Amniotic stem cell (primary cell): ENCODE measurements at regions not wholly inside any gene's neighbourhood (a gene's known extent, or its start where the extent isn't known, plus 50 kb on each side); places are given as distances from the start of the nearest gene placed in this dataset.
"Not testable (repeated sequence)": the region's sequence is repeated elsewhere in the genome, so short reads cannot be mapped to it uniquely, and the experiment has no call there.

ENCODE experiments used
- DNase-seq: peaks from one replicate; lab custom pipeline; 2025; lab: John Stamatoyannopoulos, UW

DNA sequence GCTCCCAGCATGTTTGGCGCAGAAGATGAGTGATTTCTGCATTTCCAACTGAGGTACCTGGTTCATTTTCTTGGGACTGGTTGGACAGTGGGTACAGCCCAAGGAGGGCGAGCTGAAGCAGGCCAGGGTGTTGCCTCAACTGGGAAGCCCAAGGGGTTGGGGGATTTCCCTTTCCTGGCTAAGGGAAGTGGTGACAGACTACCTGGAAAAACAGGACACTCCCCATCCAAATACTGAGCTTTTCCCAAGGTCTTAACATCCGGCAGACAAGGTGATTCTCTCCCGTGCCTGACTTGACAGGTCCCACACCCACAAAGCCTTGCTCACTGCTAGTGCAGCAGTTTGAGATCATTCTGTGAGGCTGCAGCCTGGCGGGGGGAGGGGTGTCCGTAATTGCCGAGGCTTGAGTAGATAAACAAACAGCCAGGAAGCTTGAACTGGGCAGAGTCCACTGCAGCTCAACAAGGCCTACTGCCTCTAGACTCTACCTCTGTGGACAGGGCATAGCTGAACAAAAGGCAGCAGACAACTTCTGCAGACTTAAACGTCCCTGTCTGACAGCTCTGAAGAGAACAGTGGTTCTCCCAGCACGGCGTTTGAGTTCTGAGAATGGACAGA is 307.7 kb upstream of the ARSJ start:
- no peak for DNase-seq

DNA sequence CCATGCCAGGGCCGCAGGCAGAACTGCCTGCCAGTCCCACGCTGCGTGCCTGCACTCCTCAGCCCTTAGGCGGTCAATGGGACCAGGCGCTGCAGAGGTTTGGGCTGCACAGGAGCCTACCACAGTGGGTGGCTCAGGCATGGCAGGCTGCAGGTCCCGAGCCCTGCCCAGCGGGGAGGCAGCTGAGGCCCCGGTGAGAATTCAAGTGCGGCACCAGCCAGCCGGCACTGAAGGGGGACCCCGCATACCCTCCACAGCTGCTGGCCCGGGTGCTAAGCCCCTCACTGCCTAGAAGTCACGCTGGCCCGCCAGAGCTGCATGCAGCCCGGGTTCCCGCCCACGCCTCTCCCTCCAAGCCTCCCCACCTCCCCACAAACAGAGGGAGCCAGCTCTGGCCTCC is 302.5 kb upstream of the UGT8 start:
- no peak for DNase-seq

DNA sequence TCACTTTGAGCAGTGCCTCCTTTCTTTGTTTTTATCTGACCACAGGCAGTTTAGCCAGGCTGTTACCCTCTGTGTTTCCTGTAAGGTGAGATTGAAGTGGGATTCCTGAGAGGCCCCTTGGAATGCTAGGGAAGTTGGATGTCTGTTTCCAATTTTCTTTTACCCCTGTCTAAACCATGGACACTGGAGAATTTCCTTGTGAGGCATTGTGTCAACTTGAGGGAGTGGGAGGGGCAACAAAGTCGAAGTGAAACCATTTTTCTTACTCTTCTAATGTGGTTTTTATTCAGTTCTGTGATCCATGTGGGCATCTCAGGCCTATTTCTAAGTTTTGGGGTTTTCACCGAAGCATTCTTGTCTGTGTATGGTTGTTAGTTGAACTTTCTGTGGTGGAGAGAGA is 296.1 kb upstream of the UGT8 start:
- no peak for DNase-seq

DNA sequence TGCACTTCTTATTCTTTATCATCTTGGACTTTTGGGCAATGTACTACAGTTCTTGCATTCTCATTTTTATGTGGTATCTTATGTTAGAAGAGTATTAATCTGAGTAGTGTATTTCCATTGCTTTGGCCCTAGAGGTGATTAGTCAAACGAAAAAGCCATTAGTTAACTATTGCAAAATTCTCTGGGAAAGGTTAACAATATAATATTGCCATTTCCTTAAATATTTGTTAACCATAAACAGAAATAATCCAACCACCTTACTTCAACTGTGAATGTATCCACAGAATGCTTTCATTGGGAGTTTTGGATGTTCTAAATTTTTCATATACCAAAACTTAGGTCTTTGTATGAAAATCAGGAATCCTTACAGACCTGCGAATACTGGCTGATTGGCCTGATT is 294.6 kb upstream of the UGT8 start:
- no peak for DNase-seq

DNA sequence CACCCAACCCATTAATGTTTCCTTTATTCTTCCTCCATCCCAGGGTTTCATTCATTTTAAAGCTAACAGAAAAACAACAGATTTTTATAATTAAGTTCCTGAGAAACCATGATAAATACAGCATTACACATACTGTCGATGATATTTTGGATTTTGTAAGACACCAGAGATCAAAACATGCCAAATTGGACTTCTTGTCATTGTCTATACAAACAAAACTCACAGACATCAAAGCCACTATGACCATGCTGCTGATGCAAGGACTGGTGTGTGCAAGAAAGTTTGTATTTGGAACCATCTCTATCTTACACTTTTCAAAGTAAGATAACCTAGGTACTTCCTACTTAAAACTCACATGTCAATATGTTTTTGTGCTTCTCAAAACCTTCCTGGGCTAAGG is 294.0 kb upstream of the UGT8 start:
- no peak for DNase-seq

DNA sequence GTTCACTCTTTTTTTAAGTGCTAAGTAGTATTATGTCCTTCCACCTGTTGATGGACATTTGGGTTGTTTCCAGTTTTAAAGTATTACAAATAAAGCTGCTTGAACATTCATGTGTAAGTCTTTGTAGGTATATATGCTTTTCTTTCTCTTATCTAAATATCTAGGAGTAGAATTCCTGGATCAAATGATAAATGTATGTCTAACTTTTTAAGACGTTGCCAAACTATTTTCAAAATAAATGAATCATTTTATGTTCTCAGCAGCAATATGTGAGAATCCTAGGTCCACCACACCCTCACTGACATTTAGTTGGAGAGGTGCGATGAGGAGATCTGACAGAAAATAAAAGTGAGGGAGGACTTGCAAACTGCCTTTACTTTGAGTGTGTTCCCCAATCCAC is 291.7 kb upstream of the UGT8 start:
- DNase-seq, result no peak

DNA sequence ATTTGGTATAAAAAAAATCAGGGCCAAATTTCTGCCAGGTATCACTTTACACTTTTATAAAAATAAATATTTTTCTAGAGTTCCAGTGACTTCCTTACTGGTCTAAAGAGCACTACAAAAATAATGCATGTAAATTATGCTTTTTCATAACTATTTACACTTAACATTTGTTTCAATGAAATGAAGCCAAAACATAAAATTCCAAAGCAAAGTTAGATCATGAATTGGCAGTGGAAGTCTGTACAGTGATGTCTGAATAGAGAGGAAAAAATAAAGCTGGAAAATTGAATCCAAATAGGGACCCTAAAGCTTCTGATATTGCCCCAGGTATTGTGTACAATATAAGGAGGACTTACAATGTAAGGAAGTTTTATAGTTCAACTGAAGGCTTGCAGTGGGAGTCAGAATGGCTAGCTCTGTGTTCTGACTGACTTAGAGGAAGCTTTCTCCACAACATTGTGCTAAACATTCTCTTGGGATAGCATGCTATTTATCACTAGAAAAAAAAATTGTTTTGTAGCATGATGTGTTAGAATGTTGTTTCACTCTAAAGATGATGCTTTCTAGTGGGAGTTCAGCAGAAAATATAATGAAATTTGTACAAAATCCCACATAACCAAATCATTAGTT is 288.2 kb upstream of the UGT8 start:
- no peak for DNase-seq

DNA sequence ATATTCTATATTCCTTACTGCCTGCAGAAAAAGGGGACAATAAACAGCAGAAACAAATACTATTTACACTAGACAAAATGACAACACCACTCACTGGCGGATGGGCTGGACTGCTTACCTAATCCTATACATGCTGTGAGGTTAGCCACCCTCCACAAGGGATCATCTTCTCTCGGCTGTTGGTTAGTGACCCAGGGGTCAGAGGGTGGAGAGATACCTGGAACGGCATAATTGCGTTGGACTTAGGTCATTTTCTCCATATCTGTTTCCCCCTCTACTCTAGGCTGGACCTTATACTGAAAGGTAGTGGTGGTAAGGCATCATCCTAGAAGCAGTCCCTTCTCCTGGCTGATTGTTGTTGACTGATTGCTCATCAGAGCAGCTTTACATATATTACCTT is 286.8 kb upstream of the UGT8 start:
- no peak for DNase-seq

DNA sequence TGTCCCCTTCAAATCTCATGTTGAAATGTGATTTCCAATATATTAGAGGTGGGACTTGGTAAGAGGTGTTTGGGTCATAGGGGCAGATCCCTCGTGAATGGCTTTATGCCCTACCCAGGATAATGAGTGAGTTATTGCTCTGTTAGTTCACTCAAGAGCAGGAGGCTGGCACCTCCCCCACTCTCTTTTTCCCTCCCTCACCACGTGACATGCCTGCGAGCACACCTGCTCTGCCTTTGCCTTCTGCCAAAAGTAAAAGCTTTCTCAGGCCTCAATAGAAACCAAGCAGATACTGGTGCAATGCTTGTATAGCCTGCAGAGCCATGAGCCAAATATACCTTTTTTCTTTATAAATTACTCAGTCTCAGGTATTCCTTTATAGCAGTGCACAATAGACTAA is 286.3 kb upstream of the UGT8 start:
- DNase-seq, result no peak

DNA sequence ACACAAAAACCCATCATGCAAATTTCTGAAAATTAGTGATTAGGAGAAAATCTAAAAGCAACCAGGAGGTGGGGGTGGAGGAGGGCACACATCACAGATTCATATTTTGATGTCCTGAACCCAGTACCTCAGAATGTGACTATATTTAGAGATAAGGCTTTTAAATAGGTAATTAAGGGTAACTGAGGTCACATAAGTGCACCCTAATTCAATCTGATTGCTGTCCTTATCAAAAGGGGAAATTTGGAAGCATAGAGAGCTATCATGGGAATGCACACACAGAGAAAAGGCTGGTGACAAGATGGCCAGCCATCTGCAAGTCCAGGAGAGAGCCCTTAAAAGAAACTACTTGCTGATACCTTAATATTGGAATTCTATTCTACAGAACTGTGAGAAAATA is 281.8 kb upstream of the UGT8 start:
- no peak for DNase-seq

DNA sequence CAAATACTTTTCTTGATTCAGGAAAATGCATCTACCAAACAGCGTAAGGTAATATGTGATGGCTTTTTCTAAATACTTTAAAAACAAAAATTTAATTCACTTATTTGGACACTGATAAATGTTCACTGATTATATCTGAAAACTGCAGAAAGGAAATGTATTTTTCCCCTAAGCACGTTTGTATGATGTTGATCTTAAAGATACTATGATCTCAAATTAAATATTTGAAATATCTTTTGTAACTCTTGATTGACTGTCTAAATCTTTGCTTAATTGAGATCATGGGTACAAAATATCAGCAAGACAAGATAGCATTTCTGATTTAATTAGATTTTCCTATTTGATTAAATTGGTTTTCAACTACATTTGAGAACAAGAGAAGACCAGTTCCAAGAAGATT is 281.0 kb upstream of the UGT8 start:
- no peak for DNase-seq

DNA sequence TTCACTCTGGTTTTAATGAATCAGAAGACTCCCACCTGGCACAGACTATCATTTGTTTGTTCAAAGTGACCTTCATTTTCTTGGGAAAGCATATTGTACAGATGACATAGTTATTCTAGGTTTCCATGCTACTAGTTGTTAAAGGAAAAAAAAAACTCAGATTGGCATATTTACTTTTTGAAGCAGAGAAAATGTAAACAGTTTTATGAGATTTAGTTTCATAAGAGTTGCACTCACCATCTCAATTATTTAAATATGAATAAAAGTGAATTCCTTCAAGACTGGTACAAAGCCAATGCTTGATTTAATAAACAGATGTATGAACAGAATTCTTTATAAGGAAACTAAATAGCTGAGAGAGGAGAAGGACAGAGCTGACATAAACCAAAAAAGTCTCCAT is 280.3 kb upstream of the UGT8 start:
- DNase-seq, result no peak

DNA sequence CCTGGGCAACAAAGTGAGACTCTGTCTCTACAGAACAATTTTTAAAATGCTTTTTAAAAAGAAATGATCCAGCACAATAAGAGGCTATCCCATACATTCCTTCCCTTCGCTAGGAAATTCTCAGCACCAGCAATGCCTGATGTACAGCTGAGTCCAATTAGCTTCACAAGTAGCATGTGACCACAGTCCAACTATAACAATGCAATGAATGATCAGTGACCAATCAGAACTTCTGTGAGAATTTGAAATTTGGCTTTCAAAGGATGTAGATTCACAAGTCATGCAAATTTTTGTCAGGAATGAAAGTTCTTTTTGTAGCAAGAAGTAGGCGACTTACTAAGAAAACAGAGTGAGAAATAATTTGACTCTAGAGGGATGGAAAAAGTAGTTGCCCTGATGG is 278.5 kb upstream of the UGT8 start:
- DNase-seq, result no peak

DNA sequence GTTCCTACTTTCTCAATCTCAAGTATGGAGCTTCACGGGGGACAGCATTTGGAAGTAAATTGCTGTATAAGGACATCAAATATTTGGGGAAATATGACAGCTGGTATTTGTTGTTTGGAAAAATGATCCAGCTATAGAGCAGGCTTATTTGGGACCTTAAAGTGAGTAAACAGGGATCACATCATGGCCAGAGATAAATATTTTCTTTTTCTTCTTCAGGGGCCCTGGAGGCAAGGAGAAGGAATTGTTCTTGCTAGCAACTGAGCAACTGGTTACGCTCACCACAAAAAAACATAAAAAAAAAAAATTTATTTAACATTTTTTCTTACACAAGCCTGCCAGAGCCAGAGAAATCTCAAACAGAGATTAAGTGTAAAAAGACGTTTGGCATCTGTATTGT is 277.2 kb upstream of the UGT8 start:
- no peak for DNase-seq

DNA sequence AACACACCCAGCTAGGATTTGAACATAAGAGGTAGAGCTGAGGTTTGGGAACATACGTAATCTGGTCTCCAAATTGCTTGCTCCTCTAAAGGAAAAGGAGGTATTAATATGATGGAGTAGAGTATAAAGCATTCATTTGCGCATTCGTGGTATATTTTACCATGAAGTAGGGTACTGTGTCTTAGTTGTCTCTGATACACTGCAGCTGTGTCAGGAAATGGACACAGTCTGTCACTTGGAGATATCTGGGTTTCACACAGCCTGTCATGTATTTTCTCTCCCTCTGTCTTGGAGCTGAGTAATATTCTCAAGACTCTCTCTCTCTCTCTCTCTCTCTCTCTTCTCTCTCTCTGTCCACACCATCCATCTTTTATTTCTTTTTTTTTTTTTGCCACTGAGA is 274.8 kb upstream of the UGT8 start:
- no peak for DNase-seq

DNA sequence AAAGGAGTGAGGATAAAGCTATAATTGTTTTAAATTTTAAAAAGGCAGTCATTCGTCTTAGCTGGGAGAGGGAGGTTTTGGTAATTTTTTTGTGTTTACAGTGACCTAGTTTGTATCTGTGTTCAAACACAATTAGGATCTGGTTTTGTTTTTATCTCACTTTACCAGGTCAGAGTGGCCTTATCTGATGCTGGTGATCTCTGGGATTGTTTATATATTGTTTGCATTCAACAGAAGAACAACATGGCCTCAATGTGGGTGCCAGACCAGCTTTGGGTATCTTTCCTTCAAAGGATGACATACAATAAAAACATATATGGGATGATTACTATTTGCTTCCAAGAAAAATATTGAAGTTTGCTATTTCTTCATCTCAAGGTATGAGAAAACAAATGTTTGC is 272.2 kb upstream of the UGT8 start:
- no peak for DNase-seq

DNA sequence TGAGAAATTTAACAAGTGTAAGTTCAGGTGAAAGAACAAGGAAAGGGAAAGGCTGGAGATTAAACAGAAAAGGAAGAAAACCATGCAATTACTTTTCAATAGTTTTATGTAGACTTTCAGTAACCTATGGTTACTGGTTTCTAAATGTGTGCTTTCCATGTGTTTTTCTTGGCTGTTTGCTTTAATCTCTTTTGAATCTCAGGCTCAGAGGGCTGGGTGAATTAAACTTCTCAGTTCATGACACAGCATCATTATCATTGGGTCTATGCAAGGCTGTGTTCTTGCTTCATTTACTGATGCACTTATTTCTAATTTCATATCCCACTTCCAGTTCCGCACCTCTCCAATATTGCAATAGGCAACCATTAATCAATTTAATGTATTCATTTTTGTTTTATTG is 266.5 kb upstream of the UGT8 start:
- DNase-seq, result no peak

DNA sequence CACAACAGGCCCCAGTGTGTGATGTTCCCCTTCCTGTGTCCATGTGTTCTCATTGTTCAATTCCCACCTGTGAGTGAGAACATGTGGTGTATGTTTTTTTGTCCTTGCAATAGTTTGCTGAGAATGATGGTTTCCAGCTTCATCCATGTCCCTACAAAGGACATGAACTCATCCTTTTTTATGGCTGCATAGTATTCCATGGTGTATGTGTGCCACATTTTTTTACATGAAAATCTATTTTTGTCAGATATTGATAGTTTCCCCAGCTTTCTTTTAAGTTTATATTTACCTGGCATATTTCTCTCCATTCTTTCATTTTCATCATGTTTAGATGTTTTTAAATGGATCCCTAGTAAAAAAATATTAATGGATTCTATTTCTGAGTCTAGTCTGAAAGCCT is 264.2 kb upstream of the UGT8 start:
- not testable (repeated sequence) for DNase-seq

DNA sequence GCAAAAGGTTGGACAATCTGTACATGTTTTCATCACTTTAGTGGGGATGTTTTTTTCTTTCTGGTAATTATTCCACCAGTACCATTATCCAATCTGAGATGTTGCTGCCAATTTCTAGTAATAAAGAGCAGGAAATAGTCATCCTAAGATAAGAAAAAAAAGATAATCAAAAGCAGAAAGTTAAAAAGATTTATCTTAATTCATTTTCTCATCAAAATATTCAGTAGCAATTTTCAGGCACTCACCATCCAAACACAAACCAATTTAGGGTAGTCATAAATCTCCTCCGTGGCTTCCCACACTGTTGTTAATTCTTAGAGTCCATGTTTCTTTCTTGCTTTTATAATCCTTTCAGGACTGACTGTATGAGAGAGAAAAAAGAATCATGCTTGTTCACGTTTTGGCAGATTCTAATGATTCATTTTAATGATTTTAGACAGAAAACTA is 263.7 kb upstream of the UGT8 start:
- no peak for DNase-seq

DNA sequence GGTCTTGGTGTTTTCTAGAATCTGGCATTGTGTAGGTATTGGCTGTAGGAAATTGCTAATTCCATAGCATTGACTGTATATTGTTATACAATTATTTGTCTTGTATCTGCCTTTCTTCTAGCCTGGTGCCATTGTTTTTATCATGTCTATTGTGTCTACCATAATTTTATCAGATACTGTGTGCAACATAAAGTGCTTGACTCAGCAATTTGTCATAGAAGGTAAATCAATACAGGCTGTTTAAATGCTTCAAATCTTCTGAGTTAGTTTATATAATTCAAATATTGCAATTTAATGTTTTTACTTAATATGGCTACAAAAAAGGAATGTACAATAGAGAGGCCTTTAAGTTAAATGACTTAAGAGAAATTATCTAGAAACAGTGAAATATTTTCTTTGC is 263.3 kb upstream of the UGT8 start:
- no peak for DNase-seq

DNA sequence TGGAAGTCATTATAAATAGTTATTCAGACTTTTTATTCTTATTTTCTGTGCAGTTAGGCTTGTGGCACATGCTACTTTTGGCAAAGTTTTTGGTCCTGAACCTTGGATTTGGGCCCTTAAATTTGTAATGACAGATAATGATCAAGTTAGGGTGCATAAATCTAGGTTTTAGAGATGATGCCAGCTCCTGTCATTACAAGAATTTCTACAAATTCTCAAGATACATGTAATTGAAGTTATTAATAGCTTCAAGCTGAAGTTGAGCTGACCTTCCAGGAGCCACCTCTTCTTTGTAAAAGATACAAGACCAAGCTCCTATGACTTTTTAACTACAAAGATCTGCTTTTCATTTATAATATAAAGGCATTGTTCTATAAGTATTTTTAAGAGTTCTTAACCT is 255.6 kb upstream of the UGT8 start:
- no peak for DNase-seq

DNA sequence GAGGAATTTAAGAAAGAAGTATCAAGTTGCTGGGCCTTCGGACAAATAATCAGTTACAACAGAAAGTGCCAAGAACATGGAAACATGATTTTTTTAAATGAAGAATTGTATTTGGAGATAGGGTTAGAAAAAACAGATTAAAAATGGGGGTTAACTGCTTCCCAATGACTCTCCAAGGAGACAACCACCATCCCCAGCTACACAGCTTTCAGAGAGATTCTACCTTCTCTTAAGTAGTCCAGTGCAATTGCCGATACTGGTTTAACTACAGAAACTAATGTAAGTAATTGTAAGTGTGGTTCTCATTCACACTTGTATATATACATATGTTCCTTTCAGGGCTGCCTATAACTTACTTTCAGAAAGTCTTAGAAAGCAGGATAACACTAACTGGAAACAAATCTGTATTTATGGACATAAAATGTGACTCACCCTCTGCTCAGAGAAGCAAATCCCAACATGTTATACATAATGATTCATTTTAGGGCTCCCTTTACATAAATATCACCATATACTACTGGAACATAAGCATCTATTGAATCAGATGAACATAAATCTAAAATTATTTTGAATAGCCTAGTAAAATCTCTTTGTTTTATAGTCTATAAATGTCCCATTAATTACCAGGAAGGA is 248.9 kb upstream of the UGT8 start:
- DNase-seq, result no peak

DNA sequence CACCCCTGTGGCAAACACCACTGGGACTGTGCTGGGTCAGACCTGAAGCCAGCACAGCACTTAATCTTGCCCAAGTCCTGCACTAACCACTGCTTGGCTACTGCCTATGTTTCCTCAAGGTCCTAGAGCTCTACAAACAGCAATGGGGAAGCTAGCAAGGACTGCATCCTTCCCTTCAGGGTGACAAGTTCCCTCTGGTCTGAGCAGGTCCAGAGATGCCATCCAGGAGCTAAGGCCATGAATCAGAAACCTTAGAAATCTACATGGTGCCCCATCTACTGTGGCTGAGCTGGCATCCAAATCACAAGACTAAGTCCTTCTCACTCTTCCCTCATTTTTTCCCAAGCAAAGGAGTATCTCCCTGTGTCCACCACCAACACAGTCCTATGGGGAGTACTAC is 239.7 kb upstream of the UGT8 start:
- no peak for DNase-seq

DNA sequence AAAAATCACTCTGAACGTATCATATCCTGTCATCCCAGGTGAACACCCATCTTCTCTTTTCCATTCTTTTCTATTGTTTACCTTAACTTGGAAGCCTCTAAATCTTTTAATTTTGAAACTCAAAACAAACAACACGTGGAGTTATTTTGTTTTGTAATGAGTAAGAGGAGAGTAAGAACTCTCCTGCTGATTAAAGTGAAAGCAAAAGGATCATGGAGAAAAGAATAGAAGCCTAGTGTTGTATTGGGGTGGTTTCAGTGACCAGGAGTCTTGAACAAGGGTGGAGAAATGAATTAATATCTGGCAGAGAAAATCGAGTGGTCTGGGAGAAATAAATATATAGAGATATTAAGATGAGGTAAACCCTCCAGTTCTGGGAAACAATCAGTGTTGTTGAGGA is 237.4 kb upstream of the UGT8 start:
- DNase-seq, result no peak
